WTC11 (cell line): ENCODE measurements at regions not wholly inside any gene's neighbourhood (a gene's known extent, or its start where the extent isn't known, plus 50 kb on each side); places are given as distances from the start of the nearest gene placed in this dataset.

Source experiments
- ATAC-seq: fragments of 200-7000 bp; cut with Tn5 transposase; 2 replicates; pipeline ENCODE4 v1.10.0; 2021; ENCODE audit warnings: mild to moderate bottlenecking, moderate library complexity
- CTCF ChIA-PET: fragments of 300-600 bp; sonication (Branson Sonifier 250); formaldehyde crosslinking; loops from one replicate; lab custom pipeline; 2021; ENCODE audit warnings: antibody characterized with exemption; lab: Charles Lee
- POLR2A ChIA-PET: fragments of 350-600 bp; sonication (Branson Sonifier 250); formaldehyde crosslinking; loops from one replicate; lab custom pipeline; 2021; ENCODE audit warnings: antibody characterized with exemption; lab: Charles Lee
- DNase-seq: peaks from one replicate; pipeline ENCODE4 v3.0.0; 2021; ENCODE audit warnings: low spot score
- H3K27ac Mint-ChIP-seq: 2 replicates; pipeline ENCODE4 v1.8.0; 2021; ENCODE audit warnings: mixed read lengths
- H3K27me3 Mint-ChIP-seq: 2 replicates; pipeline ENCODE4 v1.8.0; 2021; ENCODE audit warnings: low read depth, mild to moderate bottlenecking, moderate library complexity, mixed read lengths
- H3K36me3 Mint-ChIP-seq: 2 replicates; pipeline ENCODE4 v1.8.0; 2021; ENCODE audit warnings: mixed read lengths
- H3K4me1 Mint-ChIP-seq: 2 replicates; pipeline ENCODE4 v1.8.0; 2022; ENCODE audit warnings: mixed read lengths
- H3K4me3 Mint-ChIP-seq: 2 replicates; pipeline ENCODE4 v1.8.0; 2021; ENCODE audit warnings: mild to moderate bottlenecking, moderate library complexity, mixed read lengths
- H3K9me3 Mint-ChIP-seq: 2 replicates; pipeline ENCODE4 v1.8.0; 2021; ENCODE audit warnings: mixed read lengths
- CREM ChIP-seq: sonication (generic); formaldehyde crosslinking; IDR thresholded peaks from 2 replicates; pipeline ENCODE4 v1.8.1; 2022; ENCODE audit warnings: mild to moderate bottlenecking, missing genetic modification reagents, moderate library complexity
- E2F1 ChIP-seq: sonication (generic); formaldehyde crosslinking; IDR thresholded peaks from 2 replicates; pipeline ENCODE4 v1.8.0; 2022; ENCODE audit warnings: mild to moderate bottlenecking, missing genetic modification reagents
- E2F5 ChIP-seq: sonication (generic); formaldehyde crosslinking; IDR thresholded peaks from 2 replicates; pipeline ENCODE4 v1.8.1; 2022; ENCODE audit warnings: mild to moderate bottlenecking, moderate library complexity, missing genetic modification reagents
- ELF4 ChIP-seq: sonication (generic); formaldehyde crosslinking; IDR thresholded peaks from 2 replicates; pipeline ENCODE4 v1.8.1; 2022; ENCODE audit warnings: low read depth, mild to moderate bottlenecking, moderate library complexity, missing genetic modification reagents
- ERG ChIP-seq: fragments of 250-450 bp; sonication (Bioruptor Pico); IDR thresholded peaks from 2 replicates; pipeline ENCODE4 v1.8.0; 2021; ENCODE audit warnings: mild to moderate bottlenecking
- ETV6 ChIP-seq: sonication (generic); formaldehyde crosslinking; IDR thresholded peaks from 2 replicates; pipeline ENCODE4 v1.8.1; 2022; ENCODE audit warnings: mild to moderate bottlenecking, missing genetic modification reagents
- FOXJ3 ChIP-seq: sonication (generic); formaldehyde crosslinking; IDR thresholded peaks from 2 replicates; pipeline ENCODE4 v1.9.0; 2021; ENCODE audit warnings: missing genetic modification reagents, mild to moderate bottlenecking, borderline replicate concordance
- FOXP1 ChIP-seq: sonication (generic); formaldehyde crosslinking; IDR thresholded peaks from 2 replicates; pipeline ENCODE4 v1.8.0; 2022; ENCODE audit warnings: missing genetic modification reagents, mild to moderate bottlenecking, moderate library complexity, borderline replicate concordance
- FOXP4 ChIP-seq: sonication (generic); formaldehyde crosslinking; IDR thresholded peaks from 2 replicates; pipeline ENCODE4 v1.8.0; 2022; ENCODE audit warnings: mild to moderate bottlenecking, missing genetic modification reagents
- IRF1 ChIP-seq: sonication (generic); formaldehyde crosslinking; IDR thresholded peaks from 2 replicates; pipeline ENCODE4 v1.8.0; 2023; ENCODE audit warnings: missing genetic modification reagents
- IRF2 ChIP-seq: sonication (generic); formaldehyde crosslinking; IDR thresholded peaks from 2 replicates; pipeline ENCODE4 v1.8.0; 2022; ENCODE audit warnings: low read depth, missing genetic modification reagents, borderline replicate concordance
- JUN ChIP-seq: sonication (generic); formaldehyde crosslinking; IDR thresholded peaks from 2 replicates; pipeline ENCODE4 v1.8.0; 2023; ENCODE audit warnings: mild to moderate bottlenecking, missing genetic modification reagents
- MAX ChIP-seq: sonication (generic); formaldehyde crosslinking; IDR thresholded peaks from 2 replicates; pipeline ENCODE4 v1.8.0; 2022; ENCODE audit warnings: mild to moderate bottlenecking, missing genetic modification reagents
- NR2C2 ChIP-seq: sonication (generic); formaldehyde crosslinking; IDR thresholded peaks from 2 replicates; pipeline ENCODE4 v1.8.0; 2022; ENCODE audit warnings: mild to moderate bottlenecking, missing genetic modification reagents
- PRRX2 ChIP-seq: fragments of 250-450 bp; sonication (Bioruptor Pico); IDR thresholded peaks from 2 replicates; pipeline ENCODE4 v1.8.0; 2021; ENCODE audit warnings: mild to moderate bottlenecking
- RELA ChIP-seq: sonication (generic); formaldehyde crosslinking; IDR thresholded peaks from 2 replicates; pipeline ENCODE4 v1.8.1; 2022; ENCODE audit warnings: missing genetic modification reagents, mild to moderate bottlenecking, borderline replicate concordance
- RORB ChIP-seq: fragments of 250-450 bp; sonication (Bioruptor Pico); IDR thresholded peaks from 2 replicates; pipeline ENCODE4 v1.9.0; 2021; ENCODE audit warnings: mild to moderate bottlenecking
- ZBTB43 ChIP-seq: sonication (generic); formaldehyde crosslinking; IDR thresholded peaks from 2 replicates; pipeline ENCODE4 v1.8.1; 2023; ENCODE audit warnings: mild to moderate bottlenecking, missing genetic modification reagents
- ZNF121 ChIP-seq: sonication (generic); formaldehyde crosslinking; IDR thresholded peaks from 2 replicates; pipeline ENCODE4 v1.8.0; 2023; ENCODE audit warnings: missing genetic modification reagents
- ZNF219 ChIP-seq: sonication (generic); formaldehyde crosslinking; IDR thresholded peaks from 2 replicates; pipeline ENCODE4 v1.8.0; 2023; ENCODE audit warnings: missing genetic modification reagents, mild to moderate bottlenecking, borderline replicate concordance
- ZNF317 ChIP-seq: sonication (generic); formaldehyde crosslinking; IDR thresholded peaks from 2 replicates; pipeline ENCODE4 v1.8.1; 2023; ENCODE audit warnings: low read depth, mild to moderate bottlenecking, moderate library complexity, missing genetic modification reagents, borderline replicate concordance
- ZNF396 ChIP-seq: fragments of 250-450 bp; sonication (Bioruptor Pico); IDR thresholded peaks from 2 replicates; pipeline ENCODE4 v1.8.0; 2021; ENCODE audit warnings: mild to moderate bottlenecking, moderate library complexity, borderline replicate concordance
- ZNF416 ChIP-seq: fragments of 250-450 bp; sonication (Bioruptor Pico); IDR thresholded peaks from 2 replicates; pipeline ENCODE4 v1.9.0; 2021; ENCODE audit warnings: mild to moderate bottlenecking, inconsistent platforms
- ZNF512 ChIP-seq: sonication (generic); formaldehyde crosslinking; IDR thresholded peaks from 2 replicates; pipeline ENCODE4 v1.8.1; 2022; ENCODE audit warnings: missing genetic modification reagents, borderline replicate concordance

- peaks cover 2% of the 10 kb centered on the region; the same call in 1 of the 2 replicates for H3K36me3 Mint-ChIP-seq
- TF ChIP-seq RORB (CRISPR knock-in tag), result no peak
- TF ChIP-seq ZNF219, result no peak
- no peak for TF ChIP-seq IRF1 (CRISPR knock-in tag)
- no peak for TF ChIP-seq ELF4 (CRISPR knock-in tag)
- TF ChIP-seq MAX (CRISPR knock-in tag), result no peak
- TF ChIP-seq ERG (CRISPR knock-in tag), result no peak
- TF ChIP-seq ZNF121 (CRISPR knock-in tag), result no peak
- no peak for TF ChIP-seq RELA (CRISPR knock-in tag)
- no peak for TF ChIP-seq FOXP1 (CRISPR knock-in tag)
- TF ChIP-seq ZNF416 (CRISPR knock-in tag), result no peak
- TF ChIP-seq FOXP4 (CRISPR knock-in tag), result no peak
- TF ChIP-seq ZNF396 (CRISPR knock-in tag), result no peak
- TF ChIP-seq ZBTB43 (CRISPR knock-in tag), result no peak
- no peak for TF ChIP-seq ETV6
- TF ChIP-seq IRF2 (CRISPR knock-in tag), result no peak
- no peak for TF ChIP-seq PRRX2 (CRISPR knock-in tag)
- TF ChIP-seq ZNF317, result no peak
- H3K9me3 Mint-ChIP-seq, result peaks cover 26% of the 10 kb centered on the region
- peaks cover 14% of the 10 kb centered on the region for H3K4me1 Mint-ChIP-seq
- POLR2A ChIA-PET, result no interaction called here
- no peak overlapping the region for H3K27ac Mint-ChIP-seq
- H3K27me3 Mint-ChIP-seq, result no peaks in the 10 kb centered on the region; the same call in 1 of the 2 replicates
- DNase-seq (no peak), ATAC-seq (peak; percentile 20; the same call in 1 of the 2 replicates)
- no peak overlapping the region for H3K4me3 Mint-ChIP-seq
- CTCF ChIA-PET, result interaction anchor here (1.2 kb wide), 1 partner anchor 26 kb away, joined by 3 read pairs; no protein-coding TSS in a partner anchor
Observed at GRCh38 chr2:60125611-60126426, 427.6 kb downstream of the BCL11A start.

- peaks cover 44% of the 10 kb centered on the region for H3K9me3 Mint-ChIP-seq
- no peak for DNase-seq
- H3K4me1 Mint-ChIP-seq, result no peaks in the 10 kb centered on the region
- ATAC-seq, result peak; percentile 48
- no peak overlapping the region for H3K4me3 Mint-ChIP-seq
- ChIA-PET CTCF (no interaction called here), POLR2A (no interaction called here)
- H3K36me3 Mint-ChIP-seq, result peaks cover 37% of the 10 kb centered on the region
- H3K27ac Mint-ChIP-seq, result no peak overlapping the region
- no peaks in the 10 kb centered on the region for H3K27me3 Mint-ChIP-seq
- no peak for TF ChIP-seq RORB (CRISPR knock-in tag)
- no peak for TF ChIP-seq ZBTB43 (CRISPR knock-in tag)
- TF ChIP-seq E2F1 (CRISPR knock-in tag), result no peak
- no peak for TF ChIP-seq FOXJ3 (CRISPR knock-in tag)
- no peak for TF ChIP-seq NR2C2 (CRISPR knock-in tag)
- no peak for TF ChIP-seq ZNF512 (CRISPR knock-in tag)
- TF ChIP-seq JUN (CRISPR knock-in tag), result no peak
- TF ChIP-seq E2F5 (CRISPR knock-in tag), result no peak
- no peak for TF ChIP-seq CREM (CRISPR knock-in tag)
Observed at GRCh38 chr2:60119778-60120177, 433.7 kb downstream of the BCL11A start.
